HG02798 (cell line): ENCODE measurements at regions not wholly inside any gene's neighbourhood (a gene's known extent, or its start where the extent isn't known, plus 50 kb on each side); places are given as distances from the start of the nearest gene placed in this dataset.
"Not testable (repeated sequence)": the region's sequence is repeated elsewhere in the genome, so short reads cannot be mapped to it uniquely, and the experiment has no call there.

Experiments
- ATAC-seq: cut with Tn5 transposase; IDR thresholded peaks from one replicate; pipeline ENCODE4 v1.9.1; 2021; ENCODE audit warnings: mild to moderate bottlenecking; ENCODE audit not compliant: unreplicated experiment, poor library complexity

- not testable (repeated sequence) for ATAC-seq
Measured at GRCh38 chr4:151597691-151598090, 163.1 kb downstream of the GATB start.

DNA sequence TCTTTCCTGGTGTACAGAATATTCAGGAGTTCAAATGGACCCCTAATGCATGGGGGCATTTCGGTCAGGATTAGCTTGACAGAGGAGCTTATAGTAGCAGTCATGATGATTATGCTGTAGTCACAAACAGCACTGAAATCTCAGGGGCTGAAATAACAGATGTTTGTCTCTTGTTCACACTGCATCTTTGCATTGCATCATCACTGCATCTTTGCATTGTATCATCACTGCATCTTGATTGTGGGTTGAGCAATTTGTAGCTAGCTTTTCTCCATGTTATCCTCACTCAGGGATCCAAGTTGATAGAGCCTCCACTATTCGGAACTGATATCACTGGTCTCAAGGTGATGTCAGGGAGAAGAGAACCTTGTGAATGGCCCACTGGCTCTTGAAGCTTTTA, 160.9 kb downstream of the GATB start:
- no peak for ATAC-seq

- no peak for ATAC-seq
Measured at GRCh38 chr4:151600432-151600831, 160.4 kb downstream of the GATB start.

- ATAC-seq: no peak
Measured at GRCh38 chr4:151603377-151603776, 157.4 kb downstream of the GATB start.

- no peak for ATAC-seq
Measured at GRCh38 chr4:151604238-151604637, 156.6 kb downstream of the GATB start.

DNA sequence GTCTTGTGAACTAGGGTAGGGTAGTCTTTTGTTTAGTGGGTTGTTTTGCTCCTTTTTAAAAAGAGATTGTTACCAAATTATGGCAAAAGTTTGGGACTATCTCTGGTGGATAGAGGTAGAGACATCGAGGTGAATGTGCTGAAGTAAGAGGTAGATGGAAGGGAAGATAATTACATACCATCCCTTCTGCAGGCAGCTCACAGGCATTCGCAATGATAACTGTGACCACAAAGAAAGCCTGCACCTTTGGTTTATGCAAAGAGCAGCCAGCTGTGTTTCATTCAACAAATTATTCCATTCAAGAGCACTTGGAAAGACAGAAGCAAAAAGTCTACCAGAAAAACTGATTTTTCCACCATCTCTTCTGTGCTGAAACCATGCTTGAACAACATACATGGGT, 155.6 kb downstream of the GATB start:
- ATAC-seq: no peak

- ATAC-seq: no peak
Measured at GRCh38 chr4:151606061-151606460, 154.7 kb downstream of the GATB start.

DNA sequence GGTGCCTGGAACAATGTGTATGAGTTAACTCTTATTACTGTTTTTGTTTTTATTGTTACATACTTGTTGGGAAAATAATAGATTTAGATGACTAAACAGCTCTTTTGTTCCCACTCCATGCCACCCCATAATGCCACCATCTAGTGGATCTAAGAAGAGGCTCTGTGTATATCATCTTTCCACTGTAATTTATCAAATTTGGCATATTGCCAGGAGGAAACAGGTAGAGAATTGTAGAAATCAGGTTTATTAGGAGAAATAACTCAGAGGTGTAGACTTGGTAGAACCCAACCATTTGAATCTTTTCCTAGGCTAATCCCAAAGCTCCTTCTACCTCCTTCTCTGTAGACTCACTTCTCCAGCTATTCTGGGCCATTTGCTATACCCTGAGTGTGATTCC, 150.6 kb downstream of the GATB start:
- ATAC-seq: no peak

DNA sequence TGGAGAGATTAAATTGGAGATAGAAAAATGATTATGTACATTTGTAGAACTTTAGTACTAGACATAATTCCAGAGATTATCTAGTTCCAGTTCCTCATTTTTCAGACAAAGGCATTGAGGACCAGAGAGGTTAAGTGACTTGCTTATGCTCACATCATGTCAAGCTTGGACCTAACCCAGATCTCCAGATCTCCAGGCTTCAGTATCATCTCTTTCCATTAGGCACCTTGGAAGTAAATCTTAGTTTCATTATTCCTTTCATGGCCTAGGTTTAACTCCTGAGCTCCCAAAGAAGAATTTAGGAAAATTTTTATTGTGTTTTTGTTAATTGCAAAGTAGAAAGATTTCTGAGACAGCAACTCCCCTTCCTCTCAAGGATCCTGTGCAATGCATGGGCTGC, 148.8 kb downstream of the GATB start:
- no peak for ATAC-seq

GRCh38 chr4:151613290-151613689, 147.5 kb downstream of the GATB start:
- ATAC-seq: no peak

- ATAC-seq: no peak
Measured at GRCh38 chr4:151614561-151614960, 146.2 kb downstream of the GATB start.

- ATAC-seq: no peak
Measured at GRCh38 chr4:151618858-151619257, 141.9 kb downstream of the GATB start.

DNA sequence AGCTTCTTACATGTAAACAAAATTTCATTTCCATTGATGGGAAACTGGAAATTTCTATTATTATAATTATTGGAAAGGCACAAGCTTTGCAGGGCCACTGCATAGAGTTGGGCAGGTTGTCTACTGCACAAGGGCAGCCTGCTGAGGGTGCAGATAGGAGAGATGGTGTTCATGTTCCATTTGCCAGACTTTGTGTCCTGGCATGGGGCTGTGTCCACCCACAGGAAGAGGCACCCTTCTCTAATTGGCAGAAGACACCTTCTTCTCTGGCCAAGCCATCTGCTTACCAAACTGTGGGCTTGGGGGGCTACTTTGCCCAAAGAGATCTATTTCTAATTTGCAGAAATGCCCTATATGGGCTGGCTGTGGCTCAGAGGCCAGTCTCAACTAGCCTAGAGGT, 140.7 kb downstream of the GATB start:
- ATAC-seq: no peak
